ENCODE measurements at regions not wholly inside any gene's neighbourhood (a gene's known extent, or its start where the extent isn't known, plus 50 kb on each side); places are given as distances from the start of the nearest gene placed in this dataset.
"Not testable (repeated sequence)": the region's sequence is repeated elsewhere in the genome, so short reads cannot be mapped to it uniquely, and the experiment has no call there.

- TF ChIP-seq, protein P1, sequence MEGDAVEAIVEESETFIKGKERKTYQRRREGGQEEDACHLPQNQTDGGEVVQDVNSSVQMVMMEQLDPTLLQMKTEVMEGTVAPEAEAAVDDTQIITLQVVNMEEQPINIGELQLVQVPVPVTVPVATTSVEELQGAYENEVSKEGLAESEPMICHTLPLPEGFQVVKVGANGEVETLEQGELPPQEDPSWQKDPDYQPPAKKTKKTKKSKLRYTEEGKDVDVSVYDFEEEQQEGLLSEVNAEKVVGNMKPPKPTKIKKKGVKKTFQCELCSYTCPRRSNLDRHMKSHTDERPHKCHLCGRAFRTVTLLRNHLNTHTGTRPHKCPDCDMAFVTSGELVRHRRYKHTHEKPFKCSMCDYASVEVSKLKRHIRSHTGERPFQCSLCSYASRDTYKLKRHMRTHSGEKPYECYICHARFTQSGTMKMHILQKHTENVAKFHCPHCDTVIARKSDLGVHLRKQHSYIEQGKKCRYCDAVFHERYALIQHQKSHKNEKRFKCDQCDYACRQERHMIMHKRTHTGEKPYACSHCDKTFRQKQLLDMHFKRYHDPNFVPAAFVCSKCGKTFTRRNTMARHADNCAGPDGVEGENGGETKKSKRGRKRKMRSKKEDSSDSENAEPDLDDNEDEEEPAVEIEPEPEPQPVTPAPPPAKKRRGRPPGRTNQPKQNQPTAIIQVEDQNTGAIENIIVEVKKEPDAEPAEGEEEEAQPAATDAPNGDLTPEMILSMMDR (IDR thresholded peaks at IDR 0.05; ENCODE audit: unreplicated experiment): no peak
- Mint-ChIP-seq H3K4me3 (ENCODE audit: low read depth) (no peak overlapping the region), H3K9me3 (ENCODE audit: low read depth) (no peaks in the 10 kb centered on the region), H3K27me3 (peaks cover 11% of the 10 kb centered on the region), H3K27ac (no peak overlapping the region), H3K36me3 (ENCODE audit: insufficient read depth) (no peaks in the 10 kb centered on the region), H3K4me1 (ENCODE audit: low read depth) (peaks cover 38% of the 10 kb centered on the region)
- DNase-seq (ENCODE audit: low spot score, unreplicated experiment): no peak
These were observed 364.4 kb downstream of the RND3 start for GRCh38 chr2:150122871-150123613.

- DNase-seq (ENCODE audit: low spot score, unreplicated experiment): no peak
- Mint-ChIP-seq H3K27me3 (peaks cover 11% of the 10 kb centered on the region), H3K9me3 (ENCODE audit: low read depth) (no peaks in the 10 kb centered on the region), H3K36me3 (ENCODE audit: insufficient read depth) (no peaks in the 10 kb centered on the region), H3K27ac (no peak overlapping the region), H3K4me1 (ENCODE audit: low read depth) (peaks cover 36% of the 10 kb centered on the region), H3K4me3 (ENCODE audit: low read depth) (no peak overlapping the region)
- TF ChIP-seq, protein P1 (IDR thresholded peaks at IDR 0.05; ENCODE audit: unreplicated experiment): no peak
These were observed 365.3 kb downstream of the RND3 start for GRCh38 chr2:150122156-150122555.

GRCh38 chr2:150120326-150120955, 367.0 kb downstream of the RND3 start:
- peaks cover 24% of the 10 kb centered on the region for H3K4me1 Mint-ChIP-seq (ENCODE audit: low read depth)
- H3K9me3 Mint-ChIP-seq (ENCODE audit: low read depth): no peaks in the 10 kb centered on the region
- DNase-seq (ENCODE audit: low spot score, unreplicated experiment): no peak
- H3K27me3 Mint-ChIP-seq: peaks cover 11% of the 10 kb centered on the region
- no peak overlapping the region for H3K27ac Mint-ChIP-seq
- TF ChIP-seq, protein P1 (IDR thresholded peaks at IDR 0.05; ENCODE audit: unreplicated experiment): no peak
- H3K4me3 Mint-ChIP-seq (ENCODE audit: low read depth): peak overlapping the region; percentile 36
- no peaks in the 10 kb centered on the region for H3K36me3 Mint-ChIP-seq (ENCODE audit: insufficient read depth)

DNA sequence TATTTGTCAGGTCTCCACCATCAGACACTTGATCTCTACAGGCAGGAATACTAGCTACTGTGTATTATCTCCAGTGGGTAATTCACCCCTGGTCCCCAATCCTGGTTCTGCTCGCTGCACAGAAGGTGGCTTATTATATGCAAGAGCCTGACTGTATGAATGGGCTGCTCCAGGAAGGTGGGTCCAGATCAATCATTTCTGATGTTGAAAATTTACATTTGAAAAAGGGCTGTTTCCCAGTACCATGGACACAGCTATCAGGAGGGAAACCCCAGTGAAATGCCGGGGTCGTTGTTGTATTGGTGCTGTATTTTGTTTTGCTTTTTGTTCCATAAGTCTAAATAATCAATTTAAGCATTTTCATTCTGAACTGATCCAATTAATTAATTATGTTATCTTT, 367.6 kb downstream of the RND3 start:
- no peak for DNase-seq (ENCODE audit: low spot score, unreplicated experiment)
- Mint-ChIP-seq H3K36me3 (ENCODE audit: insufficient read depth) (no peaks in the 10 kb centered on the region), H3K4me3 (ENCODE audit: low read depth) (no peak overlapping the region), H3K27me3 (peaks cover 11% of the 10 kb centered on the region), H3K27ac (no peak overlapping the region), H3K9me3 (ENCODE audit: low read depth) (no peaks in the 10 kb centered on the region), H3K4me1 (ENCODE audit: low read depth) (peaks cover 22% of the 10 kb centered on the region)
- TF ChIP-seq, protein P1 (IDR thresholded peaks at IDR 0.05; ENCODE audit: unreplicated experiment): no peak

- not testable (repeated sequence) for DNase-seq (ENCODE audit: low spot score, unreplicated experiment); H3K27me3 Mint-ChIP-seq; H3K9me3 Mint-ChIP-seq (ENCODE audit: low read depth); H3K27ac Mint-ChIP-seq; H3K36me3 Mint-ChIP-seq (ENCODE audit: insufficient read depth); H3K4me1 Mint-ChIP-seq (ENCODE audit: low read depth); H3K4me3 Mint-ChIP-seq (ENCODE audit: low read depth)
These were observed 373.4 kb downstream of the RND3 start for GRCh38 chr2:150114089-150114488.

DNA sequence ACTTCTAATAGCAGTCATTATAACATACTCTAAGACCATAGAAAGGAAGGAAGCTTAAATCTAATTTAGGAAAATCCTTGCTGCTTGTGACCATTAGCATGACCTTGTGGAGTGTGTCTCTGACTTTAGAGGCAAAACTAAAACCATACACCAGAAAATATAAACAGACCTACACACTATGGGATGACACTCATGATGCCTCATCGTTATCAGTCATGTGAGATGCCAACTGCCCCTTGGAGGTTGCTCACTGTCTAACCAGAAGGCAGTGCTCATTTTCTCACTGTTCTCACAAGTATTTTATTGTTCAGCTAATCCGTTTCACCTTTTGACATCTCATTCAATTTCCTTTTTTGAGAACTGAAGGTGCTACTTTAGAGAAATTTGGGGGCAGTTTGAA, 376.9 kb downstream of the RND3 start:
- H3K4me3 Mint-ChIP-seq (ENCODE audit: low read depth): no peak overlapping the region
- H3K36me3 Mint-ChIP-seq (ENCODE audit: insufficient read depth): no peaks in the 10 kb centered on the region
- no peaks in the 10 kb centered on the region for H3K9me3 Mint-ChIP-seq (ENCODE audit: low read depth)
- H3K4me1 Mint-ChIP-seq (ENCODE audit: low read depth): no peaks in the 10 kb centered on the region
- H3K27me3 Mint-ChIP-seq: peaks cover 7% of the 10 kb centered on the region
- TF ChIP-seq, protein P1 (IDR thresholded peaks at IDR 0.05; ENCODE audit: unreplicated experiment): no peak
- no peak for DNase-seq (ENCODE audit: low spot score, unreplicated experiment)
- no peak overlapping the region for H3K27ac Mint-ChIP-seq
